NCI-H82 treated with DMSO at 0.1 percent for 48 hours (cell line): ENCODE measurements at regions not wholly inside any gene's neighbourhood (a gene's known extent, or its start where the extent isn't known, plus 50 kb on each side); places are given as distances from the start of the nearest gene placed in this dataset.
"Not testable (repeated sequence)": the region's sequence is repeated elsewhere in the genome, so short reads cannot be mapped to it uniquely, and the experiment has no call there.

Experiments
- DNase-seq: peaks from one replicate; lab custom pipeline; 2025; ENCODE audit not compliant: unreplicated experiment; lab: John Stamatoyannopoulos, UW

- DNase-seq, result no peak
Observed at GRCh38 chr1:226461087-226461486, 53.2 kb upstream of the PARP1 start.

- DNase-seq, result no peak
Observed at GRCh38 chr1:226463925-226464586, 56.2 kb upstream of the PARP1 start.

DNA sequence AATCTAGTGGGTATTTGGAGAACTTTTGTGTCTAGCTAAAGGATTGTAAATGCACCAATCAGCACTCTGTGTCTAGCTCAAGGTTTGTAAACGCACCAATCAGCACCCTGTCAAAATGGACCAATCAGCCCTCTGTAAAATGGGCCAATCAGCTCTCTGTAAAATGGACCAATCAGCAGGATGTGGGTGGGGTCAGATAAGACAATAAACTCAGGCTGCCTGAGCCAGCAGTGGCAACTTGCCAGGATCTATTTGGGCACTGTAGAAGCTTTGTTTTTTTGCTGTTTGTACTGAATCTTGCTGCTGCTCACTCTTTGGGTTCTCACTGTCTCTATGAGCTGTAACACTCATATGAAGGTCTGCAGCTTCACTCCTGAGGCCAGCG lies 56.7 kb upstream of the PARP1 start:
- not testable (repeated sequence) for DNase-seq

GRCh38 chr1:226466296-226466695 lies 58.4 kb upstream of the PARP1 start:
- DNase-seq, result no peak

GRCh38 chr1:226467443-226467842 lies 59.5 kb upstream of the PARP1 start:
- DNase-seq, result no peak

- DNase-seq, result no peak
Observed at GRCh38 chr1:226470921-226471866, 63.3 kb upstream of the PARP1 start.

- DNase-seq, result no peak
Observed at GRCh38 chr1:226473325-226473724, 65.4 kb upstream of the PARP1 start.

DNA sequence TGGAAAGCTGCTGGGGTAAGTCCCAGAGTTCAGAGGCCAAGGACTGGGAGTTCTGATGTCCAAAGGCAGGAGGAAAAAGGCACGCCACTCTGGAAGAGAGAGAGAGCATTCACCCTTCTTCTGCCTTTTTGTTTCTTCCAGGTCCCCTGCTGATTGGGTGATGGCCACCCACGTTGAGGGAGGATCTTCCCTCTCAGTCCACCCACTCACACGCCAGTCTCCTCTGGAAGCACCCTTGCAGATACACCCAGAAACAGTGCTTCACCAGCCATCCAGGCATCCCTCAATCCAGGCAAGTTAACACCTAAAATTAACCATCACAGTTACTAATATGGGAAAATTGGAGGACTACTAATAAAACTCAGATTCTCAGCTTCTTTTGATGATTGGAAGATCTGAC lies 66.1 kb upstream of the PARP1 start:
- DNase-seq, result no peak

GRCh38 chr1:226474443-226475141 lies 66.7 kb upstream of the PARP1 start:
- DNase-seq, result peak; percentile 66

GRCh38 chr1:226475142-226475511 lies 67.2 kb upstream of the PARP1 start:
- DNase-seq, result peak; percentile 66

- DNase-seq, result no peak
Observed at GRCh38 chr1:226476066-226476465, 68.2 kb upstream of the PARP1 start.

- DNase-seq, result no peak
Observed at GRCh38 chr1:226476648-226477319, 68.9 kb upstream of the PARP1 start.

GRCh38 chr1:226479474-226479873 lies 69.1 kb upstream of the STUM start:
- DNase-seq, result peak; percentile 84

DNA sequence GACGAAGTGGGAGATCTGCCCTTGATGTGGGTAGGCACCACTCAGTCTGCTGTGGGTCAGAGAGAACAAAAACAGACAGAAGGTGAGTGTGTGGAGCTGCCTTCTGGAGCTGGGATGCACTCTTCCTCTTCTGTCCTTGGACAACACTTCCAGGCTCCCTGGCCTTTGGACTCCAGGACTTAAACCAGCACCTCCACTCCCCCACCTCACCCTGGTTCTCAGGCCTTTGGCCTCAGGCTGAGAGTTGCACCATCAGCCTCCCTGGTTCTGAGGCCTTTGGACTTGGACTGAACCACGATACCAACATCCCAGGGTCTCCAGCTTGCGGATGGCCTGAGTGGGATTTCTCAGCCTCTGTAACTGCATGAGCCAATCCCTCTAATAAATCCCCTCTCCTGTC lies 68.1 kb upstream of the STUM start:
- DNase-seq, result no peak

- DNase-seq, result no peak
Observed at GRCh38 chr1:226481133-226481532, 67.4 kb upstream of the STUM start.

- DNase-seq, result peak; percentile 60
Observed at GRCh38 chr1:226482196-226482595, 66.4 kb upstream of the STUM start.

DNA sequence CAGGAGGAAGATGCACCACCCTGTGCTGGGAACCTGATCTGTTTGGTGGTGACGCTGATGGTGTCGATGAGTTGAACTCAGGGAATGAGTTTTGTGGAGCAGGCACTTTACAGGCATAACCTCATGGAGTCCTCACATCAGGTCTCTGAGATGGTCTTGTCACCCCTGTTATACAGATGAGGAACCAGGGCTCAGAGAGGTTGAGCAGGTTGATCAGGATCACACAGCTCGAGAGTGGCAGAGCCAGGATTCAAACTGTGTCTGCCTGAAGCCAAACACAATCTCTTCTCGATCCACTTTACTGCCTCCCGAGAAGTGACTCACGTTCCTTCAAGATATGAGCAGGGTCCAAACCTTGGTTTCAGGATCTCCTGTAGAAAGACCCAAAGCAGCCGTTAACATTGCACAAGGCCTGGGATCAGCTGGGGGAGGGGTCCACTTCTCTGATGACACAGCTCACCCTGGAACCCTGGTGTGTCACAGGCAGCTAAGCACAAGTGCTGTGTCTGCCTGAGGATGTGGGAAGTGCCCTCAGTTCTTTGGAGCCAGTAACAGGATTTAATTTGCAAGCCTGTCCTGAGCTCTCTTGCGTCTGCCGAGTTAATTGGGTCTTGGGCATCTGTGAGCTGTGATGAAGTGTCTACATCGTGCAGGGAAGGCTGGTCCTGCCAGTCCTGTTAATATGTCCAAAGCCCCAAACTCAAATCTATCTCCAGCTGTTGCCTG lies 65.4 kb upstream of the STUM start:
- peak; percentile 99 for DNase-seq

- no peak for DNase-seq
Observed at GRCh38 chr1:226485192-226485591, 63.4 kb upstream of the STUM start.

DNA sequence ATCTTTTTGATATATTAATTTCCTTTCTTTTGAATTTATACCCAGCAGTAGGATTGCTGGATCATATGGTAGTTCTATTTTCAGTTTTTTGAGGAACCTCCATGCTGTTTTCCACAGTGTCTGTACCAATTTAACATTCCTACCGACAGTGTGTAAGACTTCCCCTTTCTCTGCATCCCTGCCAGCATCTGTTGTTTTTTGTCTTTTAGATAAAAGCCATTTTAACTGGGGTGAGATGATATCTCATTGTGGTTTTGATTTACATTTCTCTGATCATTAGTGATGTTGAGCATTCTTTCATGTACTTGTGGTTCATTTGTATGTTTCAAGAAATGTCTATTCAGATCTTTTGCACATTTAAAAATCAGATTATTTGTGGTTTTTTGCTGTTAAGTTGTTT lies 62.4 kb upstream of the STUM start:
- DNase-seq, result no peak

GRCh38 chr1:226487921-226488320 lies 60.6 kb upstream of the STUM start:
- DNase-seq, result no peak
